GM18499 (cell line): ENCODE measurements at regions not wholly inside any gene's neighbourhood (a gene's known extent, or its start where the extent isn't known, plus 50 kb on each side); places are given as distances from the start of the nearest gene placed in this dataset.

Experiments
- ATAC-seq: cut with Tn5 transposase; IDR thresholded peaks from one replicate; pipeline ENCODE4 v1.9.1; 2021; ENCODE audit warnings: moderate number of reproducible peaks; ENCODE audit not compliant: insufficient read depth, unreplicated experiment

DNA sequence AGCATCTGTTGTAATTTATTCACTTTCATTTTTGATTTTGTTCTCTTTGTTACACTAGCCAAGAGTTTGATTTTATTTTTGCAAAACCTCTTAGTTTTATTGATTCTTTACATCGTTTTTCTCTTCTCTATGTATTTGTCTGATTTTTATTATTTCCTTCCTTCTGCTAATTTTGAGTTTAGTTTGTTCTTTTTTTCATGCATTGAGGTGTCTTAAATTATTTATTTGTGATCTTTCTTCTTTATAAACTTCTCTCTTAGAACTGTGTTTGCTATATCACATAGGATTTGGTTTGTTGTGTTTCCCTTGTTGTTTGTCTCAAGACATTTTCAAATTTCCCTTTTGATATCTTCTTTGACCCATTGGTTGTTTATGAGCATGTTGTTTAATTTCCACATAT is 51.7 kb upstream of the NFKBIA start:
- ATAC-seq, result no peak

DNA sequence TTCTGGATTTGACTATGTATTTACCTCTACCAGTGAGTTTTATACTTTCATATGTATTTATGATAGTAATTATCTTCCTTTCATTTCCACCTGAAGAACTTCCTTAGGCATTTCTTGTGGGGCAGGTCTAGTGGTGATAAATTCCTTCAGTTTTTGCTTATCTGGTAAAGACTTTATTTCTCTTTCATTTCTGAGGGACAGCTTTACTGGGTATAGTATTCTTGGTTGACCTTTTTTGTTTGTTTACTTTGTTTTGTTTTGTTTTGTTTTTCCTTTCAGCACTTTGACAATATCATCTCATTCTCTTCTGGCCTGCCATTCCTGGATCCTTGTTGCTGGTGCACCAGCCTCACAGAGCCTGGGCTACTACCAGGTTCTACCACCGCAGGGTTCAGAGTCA is 53.9 kb upstream of the NFKBIA start:
- ATAC-seq, result no peak

- ATAC-seq, result no peak
These were observed 55.2 kb upstream of the NFKBIA start for GRCh38 chr14:35459776-35460175.

GRCh38 chr14:35470755-35471154 is 63.2 kb upstream of the INSM2 start:
- no peak for ATAC-seq

- no peak for ATAC-seq
These were observed 62.2 kb upstream of the INSM2 start for GRCh38 chr14:35471803-35472202.

DNA sequence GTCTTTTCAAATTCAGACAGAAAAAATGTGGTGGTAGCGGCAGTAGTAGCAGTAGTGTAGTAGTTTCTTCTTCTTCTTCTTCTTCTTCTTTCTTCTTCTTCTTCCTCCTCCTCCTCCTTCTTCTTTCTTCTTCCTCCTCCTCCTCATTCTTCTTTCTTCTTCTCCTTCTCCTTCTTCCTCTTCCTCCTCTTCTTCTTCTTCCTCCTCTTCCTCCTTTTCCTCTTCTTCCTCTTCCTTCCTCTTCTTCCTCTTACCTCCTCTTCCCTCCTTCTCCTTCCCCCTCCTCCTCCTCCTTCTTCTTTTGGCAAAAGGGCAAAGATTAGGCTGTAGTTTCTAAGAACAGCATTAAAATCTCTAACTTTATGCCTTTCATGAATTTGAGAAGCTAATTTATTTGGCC is 59.6 kb upstream of the INSM2 start:
- ATAC-seq, result no peak

DNA sequence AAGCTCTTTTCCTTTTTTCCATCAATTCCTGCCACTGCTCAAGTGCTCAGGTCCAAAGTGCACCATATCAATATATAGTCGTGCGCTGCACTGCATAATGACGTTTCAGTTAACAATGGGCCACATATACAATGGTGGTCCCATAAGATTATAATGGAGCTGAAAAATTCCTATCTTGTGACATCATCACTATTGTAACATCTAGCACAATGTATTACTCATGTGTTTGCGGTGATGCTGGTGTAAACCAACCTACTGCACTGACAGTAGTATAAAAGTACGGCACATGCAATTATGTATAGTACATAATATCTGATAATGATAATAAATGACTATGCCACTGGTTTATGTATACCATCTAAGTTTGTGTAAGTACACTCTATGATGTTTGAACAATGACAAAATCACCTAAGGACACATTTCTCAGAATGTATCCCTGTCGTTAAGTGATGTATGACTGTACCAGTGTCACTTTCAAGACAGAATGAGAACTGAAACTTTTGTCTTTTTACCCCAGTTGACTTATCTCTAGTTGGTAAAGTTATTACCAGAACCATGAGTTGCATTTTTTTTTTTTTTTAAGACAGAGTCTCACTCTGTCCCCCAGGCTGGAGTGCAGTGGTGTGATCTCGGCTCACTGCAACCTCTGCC is 53.7 kb upstream of the INSM2 start:
- peak; percentile 89 for ATAC-seq

DNA sequence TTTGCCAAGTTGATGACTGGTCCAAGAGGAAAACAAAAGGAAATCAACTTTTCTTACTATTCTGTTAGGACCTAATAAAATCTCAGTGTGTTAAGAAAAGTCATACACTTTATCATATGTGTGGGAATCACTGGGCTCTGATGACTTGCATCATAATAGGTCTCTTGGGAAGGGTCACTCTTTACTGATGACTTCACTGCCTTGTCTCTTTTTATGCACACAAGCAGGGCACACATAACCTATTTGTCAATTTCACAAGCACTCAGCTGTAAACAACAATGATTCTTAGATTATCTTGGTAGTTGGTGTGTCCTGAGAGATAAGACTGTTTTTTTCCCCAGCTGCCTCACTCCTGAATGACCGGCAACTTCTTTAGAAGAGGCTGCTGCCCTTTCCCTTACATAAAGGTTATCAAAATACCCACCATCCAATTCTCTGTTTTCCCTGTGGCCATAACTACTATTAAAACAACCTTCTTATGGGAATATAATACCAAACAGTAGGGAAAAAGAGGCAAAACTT is 50.9 kb upstream of the INSM2 start:
- no peak for ATAC-seq
